A549 (cell line): ENCODE measurements at regions not wholly inside any gene's neighbourhood (a gene's known extent, or its start where the extent isn't known, plus 50 kb on each side); places are given as distances from the start of the nearest gene placed in this dataset.

Source experiments
- CBX2 ChIP-seq: fragments of 200-600 bp; sonication (generic); IDR thresholded peaks from 2 replicates; pipeline ENCODE4 v1.6.1; 2016; ENCODE audit warnings: low read depth, mild to moderate bottlenecking, borderline replicate concordance
- EHF ChIP-seq: fragments of 250-450 bp; sonication (Bioruptor Pico); IDR thresholded peaks from 2 replicates; pipeline ENCODE4 v1.5.0; 2020; ENCODE audit warnings: mild to moderate bottlenecking
- EP300 ChIP-seq, 2 experiments: fragments of >200 bp; sonication (Bioruptor Twin); formaldehyde crosslinking; IDR thresholded peaks; 2 replicates in 1 of 2; 3 replicates in 1 of 2; pipeline ENCODE4 v1.6.1; 2016 to 2017
- JUNB ChIP-seq: fragments of >200 bp; sonication (Bioruptor Twin); formaldehyde crosslinking; IDR thresholded peaks from 2 replicates; pipeline ENCODE4 v1.6.1; 2016
- TP53 ChIP-seq: fragments of 250-450 bp; sonication (Bioruptor Pico); IDR thresholded peaks from 2 replicates; pipeline ENCODE4 v1.5.0; 2021; ENCODE audit warnings: mild to moderate bottlenecking, moderate library complexity

DNA sequence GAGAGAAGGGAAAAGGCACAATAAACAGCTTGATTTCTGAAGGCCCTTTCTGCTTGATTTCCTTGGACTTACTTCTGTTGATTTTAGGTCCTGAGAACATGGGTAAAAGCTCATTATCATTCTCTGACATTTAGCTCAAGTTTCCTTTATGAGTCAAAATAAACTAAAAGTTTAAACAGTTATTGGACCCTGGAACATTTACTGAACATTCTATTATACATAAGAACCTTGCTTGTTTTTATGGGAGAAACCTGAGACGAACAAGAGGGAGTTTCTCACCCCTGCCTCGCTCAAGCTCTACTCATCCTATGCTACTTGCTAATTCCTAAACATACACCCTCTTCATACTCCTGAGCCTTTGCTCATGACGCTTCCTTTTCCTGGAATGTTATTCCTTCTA lies 538.3 kb upstream of the PKN2 start:
- TF ChIP-seq CBX2 = no peak
- TF ChIP-seq TP53 (CRISPR knock-in tag) = no peak
- no peak for TF ChIP-seq EP300 (IDR thresholded peaks at IDR 0.05)
- TF ChIP-seq JUNB = no peak
- TF ChIP-seq EHF (CRISPR knock-in tag) = no peak
